HL-60 (cell line): ENCODE measurements at regions not wholly inside any gene's neighbourhood (a gene's known extent, or its start where the extent isn't known, plus 50 kb on each side); places are given as distances from the start of the nearest gene placed in this dataset.

Source experiments
- DNase-seq, 2 experiments: peaks; one replicate each; pipeline ENCODE4 v3.0.0-alpha.2; 2010 to 2020; ENCODE audit warnings: low read depth in 1 of 2, low spot score in 1 of 2
- H3K27ac ChIP-seq: fragments of 250-450 bp; sonication (Bioruptor Pico); replicated peaks from 2 replicates; pipeline ENCODE4 v1.5.1; 2020; ENCODE audit warnings: mild to moderate bottlenecking, moderate library complexity
- H3K27me3 ChIP-seq: fragments of 250-450 bp; sonication (Bioruptor Pico); 2 replicates; pipeline ENCODE4 v1.5.1; 2021; ENCODE audit warnings: mild to moderate bottlenecking, moderate library complexity; ENCODE audit not compliant: insufficient read depth, poor library complexity, severe bottlenecking
- H3K4me3 ChIP-seq: replicated peaks from 2 replicates; pipeline ENCODE4 v1.5.1; 2011; ENCODE audit warnings: mild to moderate bottlenecking, control low read depth, low read length; ENCODE audit not compliant: insufficient read depth
- CTCF ChIP-seq: IDR thresholded peaks from one replicate; pipeline ENCODE4 v1.5.1; 2011; ENCODE audit warnings: low read length, control low read depth, inconsistent platforms; ENCODE audit not compliant: insufficient read depth
- GABPA ChIP-seq: IDR thresholded peaks from 2 replicates; pipeline ENCODE4 v1.6.1; 2012; ENCODE audit warnings: low read depth
- POLR2AphosphoS5 ChIP-seq: IDR thresholded peaks from 2 replicates; pipeline ENCODE4 v1.6.1; 2012; ENCODE audit warnings: low read depth
- REST ChIP-seq: IDR thresholded peaks from 2 replicates; pipeline ENCODE4 v1.6.1; 2012; ENCODE audit warnings: low read depth; ENCODE audit not compliant: insufficient replicate concordance
- SPI1 ChIP-seq: IDR thresholded peaks from 2 replicates; pipeline ENCODE4 v1.6.1; 2012; ENCODE audit warnings: low read depth, mild to moderate bottlenecking, borderline replicate concordance

- H3K4me3 ChIP-seq: no peak overlapping the region
- H3K27ac ChIP-seq: no peak overlapping the region
- TF ChIP-seq CTCF: no peak
- TF ChIP-seq SPI1: no peak
- TF ChIP-seq GABPA: no peak
- TF ChIP-seq POLR2AphosphoS5: no peak
- no peak for TF ChIP-seq REST
Observed at GRCh38 chr1:20432341-20432740, 53.7 kb downstream of the CAMK2N1 start.

DNA sequence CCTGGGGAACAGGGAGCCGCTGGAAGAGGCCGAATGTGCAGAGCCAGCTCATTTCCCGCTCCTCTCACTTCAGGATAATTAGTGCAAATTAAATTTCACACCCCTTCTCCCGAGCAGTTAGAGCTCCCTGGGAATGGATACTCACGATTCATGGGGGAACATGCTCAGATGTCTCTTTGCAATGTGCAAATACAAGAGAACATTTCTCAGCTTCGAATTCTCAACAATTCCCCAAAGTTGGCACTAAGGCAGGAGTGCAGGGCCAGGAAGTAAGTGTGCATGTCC, 54.9 kb downstream of the CAMK2N1 start:
- Histone ChIP-seq H3K27me3 (no peaks in the 10 kb centered on the region), H3K27ac (no peak overlapping the region), H3K4me3 (no peak overlapping the region)
- DNase-seq: no peak
- TF ChIP-seq SPI1 (no peak), REST (no peak), CTCF (no peak), POLR2AphosphoS5 (no peak), GABPA (no peak)

More at GRCh38 chr1:20432341-20432740, 53.7 kb downstream of the CAMK2N1 start:
- no peak for DNase-seq
- H3K27me3 ChIP-seq: peaks cover 2% of the 10 kb centered on the region

DNA sequence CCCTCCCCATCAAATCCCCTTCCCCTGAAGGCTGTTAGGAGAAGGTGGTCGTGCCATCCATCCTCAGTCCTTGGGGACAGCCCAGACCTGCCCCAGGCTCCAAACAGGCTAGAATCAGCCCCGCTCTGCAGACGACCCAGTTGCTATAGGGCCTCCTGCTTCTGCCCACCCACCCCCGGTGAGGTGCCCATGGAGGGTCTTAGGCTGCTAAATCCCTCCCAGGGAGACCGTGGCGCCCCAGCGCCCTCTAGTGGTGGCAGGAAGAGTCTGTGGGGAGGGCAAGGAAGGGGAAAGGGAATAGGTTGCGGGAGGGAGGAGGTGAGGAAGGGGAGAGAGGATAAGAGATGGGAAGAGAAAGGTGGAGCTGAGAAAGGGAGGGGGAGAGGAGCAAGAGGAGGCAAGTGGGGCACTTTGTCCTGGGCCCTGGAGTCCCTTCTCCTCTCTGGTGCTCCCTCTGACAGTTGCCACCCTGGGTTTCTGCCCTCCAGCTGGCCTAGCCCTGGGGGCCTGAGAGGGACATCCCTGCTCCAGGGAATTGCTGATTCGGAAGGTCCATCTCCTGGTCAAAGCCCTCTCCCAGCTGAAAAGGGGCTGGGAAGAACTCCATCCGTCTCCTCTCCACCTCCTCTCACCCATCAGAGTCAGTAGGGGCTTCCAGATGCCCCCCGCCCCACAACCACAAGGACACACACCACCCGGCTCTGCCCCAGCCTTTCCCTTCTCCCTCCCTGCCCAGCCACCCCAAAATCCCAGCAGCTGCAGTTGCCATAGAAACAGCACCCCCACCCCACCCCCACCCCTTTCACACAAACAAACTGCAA, 55.4 kb downstream of the CAMK2N1 start:
- TF ChIP-seq GABPA: no peak
- no peak for TF ChIP-seq POLR2AphosphoS5
- TF ChIP-seq SPI1: no peak
- no peak for TF ChIP-seq CTCF
- no peak for TF ChIP-seq REST
- DNase-seq: peak in 1 of 2 experiments; percentile 14
- no peaks in the 10 kb centered on the region for H3K27me3 ChIP-seq
- H3K27ac ChIP-seq: no peak overlapping the region
- H3K4me3 ChIP-seq: no peak overlapping the region
